ENCODE measurements at regions not wholly inside any gene's neighbourhood (a gene's known extent, or its start where the extent isn't known, plus 50 kb on each side); places are given as distances from the start of the nearest gene placed in this dataset.

GRCh38 chr3:145750657-145751056 lies 410.3 kb downstream of the PLOD2 start:
- no peak overlapping the region for H2AFZ ChIP-seq (ENCODE audit: low read length)
- H3K4me2 ChIP-seq (ENCODE audit: insufficient read depth, low read length), result no peak overlapping the region
- H4K20me1 ChIP-seq (ENCODE audit: insufficient read depth, low read length), result no peaks in the 10 kb centered on the region
- H3K4me3 ChIP-seq (ENCODE audit: insufficient read depth, low read length), result no peak overlapping the region
- no peak for TF ChIP-seq CTCF (IDR thresholded peaks at IDR 0.05; ENCODE audit: extremely low read depth, low read depth, low read length)
- no peak overlapping the region for H3K27ac ChIP-seq (ENCODE audit: low read depth, low read length)
- peaks cover 3% of the 10 kb centered on the region for H3K27me3 ChIP-seq (ENCODE audit: insufficient read depth, low read length)
- no peaks in the 10 kb centered on the region for H3K79me2 ChIP-seq (ENCODE audit: insufficient read depth, low read length)
- H3K9me3 ChIP-seq (ENCODE audit: low read depth, low read length), result no peaks in the 10 kb centered on the region
- H3K4me1 ChIP-seq (ENCODE audit: insufficient read depth, low read length), result no peaks in the 10 kb centered on the region
- no peaks in the 10 kb centered on the region for H3K36me3 ChIP-seq (ENCODE audit: insufficient read depth, low read length)
- DNase-seq (ENCODE audit: insufficient read length, low spot score, missing footprints), result no peak

GRCh38 chr3:145752576-145752975 lies 408.4 kb downstream of the PLOD2 start:
- Histone ChIP-seq H3K27me3 (ENCODE audit: insufficient read depth, low read length) (peaks cover 3% of the 10 kb centered on the region), H3K4me2 (ENCODE audit: insufficient read depth, low read length) (no peak overlapping the region), H3K9me3 (ENCODE audit: low read depth, low read length) (no peaks in the 10 kb centered on the region), H3K4me3 (ENCODE audit: insufficient read depth, low read length) (no peak overlapping the region), H3K36me3 (ENCODE audit: insufficient read depth, low read length) (no peaks in the 10 kb centered on the region), H3K27ac (ENCODE audit: low read depth, low read length) (no peak overlapping the region), H2AFZ (ENCODE audit: low read length) (no peak overlapping the region), H3K79me2 (ENCODE audit: insufficient read depth, low read length) (no peaks in the 10 kb centered on the region), H4K20me1 (ENCODE audit: insufficient read depth, low read length) (no peaks in the 10 kb centered on the region), H3K4me1 (ENCODE audit: insufficient read depth, low read length) (no peaks in the 10 kb centered on the region)
- DNase-seq (ENCODE audit: insufficient read length, low spot score, missing footprints), result no peak
- no peak for TF ChIP-seq CTCF (IDR thresholded peaks at IDR 0.05; ENCODE audit: extremely low read depth, low read depth, low read length)

GRCh38 chr3:145754605-145755289 lies 406.2 kb downstream of the PLOD2 start:
- H3K4me2 ChIP-seq (ENCODE audit: insufficient read depth, low read length), result no peak overlapping the region
- H3K9me3 ChIP-seq (ENCODE audit: low read depth, low read length), result no peaks in the 10 kb centered on the region
- H3K27ac ChIP-seq (ENCODE audit: low read depth, low read length), result no peak overlapping the region
- DNase-seq (ENCODE audit: insufficient read length, low spot score, missing footprints), result no peak
- H2AFZ ChIP-seq (ENCODE audit: low read length), result no peak overlapping the region
- peaks cover 3% of the 10 kb centered on the region for H3K27me3 ChIP-seq (ENCODE audit: insufficient read depth, low read length)
- no peaks in the 10 kb centered on the region for H3K4me1 ChIP-seq (ENCODE audit: insufficient read depth, low read length)
- H3K79me2 ChIP-seq (ENCODE audit: insufficient read depth, low read length), result no peaks in the 10 kb centered on the region
- no peaks in the 10 kb centered on the region for H4K20me1 ChIP-seq (ENCODE audit: insufficient read depth, low read length)
- TF ChIP-seq CTCF (IDR thresholded peaks at IDR 0.05; ENCODE audit: extremely low read depth, low read depth, low read length), result no peak
- H3K4me3 ChIP-seq (ENCODE audit: insufficient read depth, low read length), result no peak overlapping the region
- H3K36me3 ChIP-seq (ENCODE audit: insufficient read depth, low read length), result no peaks in the 10 kb centered on the region

- H3K4me3 ChIP-seq (ENCODE audit: insufficient read depth, low read length), result no peak overlapping the region
- H3K4me1 ChIP-seq (ENCODE audit: insufficient read depth, low read length), result no peaks in the 10 kb centered on the region
- no peak overlapping the region for H2AFZ ChIP-seq (ENCODE audit: low read length)
- H3K79me2 ChIP-seq (ENCODE audit: insufficient read depth, low read length), result no peaks in the 10 kb centered on the region
- no peak overlapping the region for H3K27ac ChIP-seq (ENCODE audit: low read depth, low read length)
- no peak for DNase-seq (ENCODE audit: insufficient read length, low spot score, missing footprints)
- H3K36me3 ChIP-seq (ENCODE audit: insufficient read depth, low read length), result no peaks in the 10 kb centered on the region
- no peak overlapping the region for H3K4me2 ChIP-seq (ENCODE audit: insufficient read depth, low read length)
- H4K20me1 ChIP-seq (ENCODE audit: insufficient read depth, low read length), result no peaks in the 10 kb centered on the region
- TF ChIP-seq CTCF (IDR thresholded peaks at IDR 0.05; ENCODE audit: extremely low read depth, low read depth, low read length), result no peak
- peaks cover 3% of the 10 kb centered on the region for H3K27me3 ChIP-seq (ENCODE audit: insufficient read depth, low read length)
- no peaks in the 10 kb centered on the region for H3K9me3 ChIP-seq (ENCODE audit: low read depth, low read length)
These were observed 400.9 kb downstream of the PLOD2 start for GRCh38 chr3:145760036-145760435.

All from osteoblast (primary cell).